ENCODE measurements at regions not wholly inside any gene's neighbourhood (a gene's known extent, or its start where the extent isn't known, plus 50 kb on each side); places are given as distances from the start of the nearest gene placed in this dataset.

- TF ChIP-seq L3MBTL2 (conservative IDR thresholded peaks at IDR 0.05): no peak
- no peak for TF ChIP-seq SUZ12 (IDR thresholded peaks at IDR 0.05)
- TF ChIP-seq LEF1 (IDR thresholded peaks at IDR 0.05; ENCODE audit: borderline replicate concordance): no peak
- TF ChIP-seq FOXA1 (IDR thresholded peaks at IDR 0.05): no peak
- no peak for TF ChIP-seq ELF4 (IDR thresholded peaks at IDR 0.05)
- no peak for TF ChIP-seq FOXM1 (IDR thresholded peaks at IDR 0.05; ENCODE audit: borderline replicate concordance)
- TF ChIP-seq SP1 (IDR thresholded peaks at IDR 0.05): no peak
- no peak for TF ChIP-seq ARNT (IDR thresholded peaks at IDR 0.05)
- TF ChIP-seq HDGF (IDR thresholded peaks at IDR 0.05; ENCODE audit: borderline replicate concordance): no peak
- no peak for TF ChIP-seq BHLHE40 (IDR thresholded peaks at IDR 0.05; ENCODE audit: borderline replicate concordance)
Measured at GRCh38 chr7:81529785-81530184, 240.1 kb downstream of the HGF start.

Data from HEK293T (cell line).